Panc1 (cell line): ENCODE measurements at regions not wholly inside any gene's neighbourhood (a gene's known extent, or its start where the extent isn't known, plus 50 kb on each side); places are given as distances from the start of the nearest gene placed in this dataset.

Experiments used
- SIN3A ChIP-seq: IDR thresholded peaks from 2 replicates; pipeline ENCODE4 v1.6.1; 2012; ENCODE audit warnings: low read depth, mild to moderate bottlenecking, low read length, moderate library complexity, borderline replicate concordance; ENCODE audit not compliant: insufficient read depth
- TF ChIP-seq, protein P1 (sequence below): fragments of 450-650 bp; IDR thresholded peaks from 2 replicates; pipeline ENCODE4 v1.5.1; 2017; ENCODE audit warnings: mild to moderate bottlenecking
- TF ChIP-seq, protein P2 (sequence below), 2 experiments: IDR thresholded peaks; 2 replicates each; pipeline ENCODE4 v1.6.1; 2011 to 2012; ENCODE audit warnings: low read depth in 2 of 2, control low read depth in 1 of 2, low read length in 1 of 2, mild to moderate bottlenecking in 1 of 2, moderate library complexity in 1 of 2; ENCODE audit not compliant: insufficient read depth in 1 of 2

DNA sequence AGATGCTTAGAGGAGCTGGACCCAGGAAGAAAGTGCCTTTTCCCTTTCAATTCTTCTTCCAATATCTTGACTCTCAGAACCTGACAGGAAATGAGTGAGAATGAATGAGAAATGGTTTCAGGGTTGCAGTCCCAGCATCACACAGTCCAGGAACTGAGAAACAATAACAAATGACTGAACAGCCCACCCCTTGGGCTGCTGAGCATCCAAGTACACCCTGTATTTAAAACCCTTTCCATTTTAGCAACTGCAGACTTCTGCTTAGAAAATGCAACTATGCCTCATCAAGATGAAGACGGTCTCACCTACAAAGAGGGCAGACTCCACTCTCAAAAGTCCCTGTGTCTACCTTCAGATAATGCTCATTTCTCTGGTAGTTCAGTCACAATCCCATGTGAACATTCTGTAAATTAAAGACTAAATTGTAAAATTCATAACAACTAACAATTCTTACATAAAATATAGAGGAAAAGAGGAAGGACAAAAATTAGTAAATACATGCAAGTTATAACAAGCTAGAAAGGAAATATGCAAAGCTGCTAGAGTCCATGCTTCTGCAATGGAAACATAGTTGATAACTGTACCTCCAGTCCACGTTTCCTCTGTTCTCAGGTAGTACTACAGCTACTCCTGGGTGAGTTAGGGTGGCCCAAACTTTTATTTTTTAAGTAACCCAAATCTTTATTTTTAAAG is 316.5 kb downstream of the ICE1 start:
- TF ChIP-seq, protein P1, sequence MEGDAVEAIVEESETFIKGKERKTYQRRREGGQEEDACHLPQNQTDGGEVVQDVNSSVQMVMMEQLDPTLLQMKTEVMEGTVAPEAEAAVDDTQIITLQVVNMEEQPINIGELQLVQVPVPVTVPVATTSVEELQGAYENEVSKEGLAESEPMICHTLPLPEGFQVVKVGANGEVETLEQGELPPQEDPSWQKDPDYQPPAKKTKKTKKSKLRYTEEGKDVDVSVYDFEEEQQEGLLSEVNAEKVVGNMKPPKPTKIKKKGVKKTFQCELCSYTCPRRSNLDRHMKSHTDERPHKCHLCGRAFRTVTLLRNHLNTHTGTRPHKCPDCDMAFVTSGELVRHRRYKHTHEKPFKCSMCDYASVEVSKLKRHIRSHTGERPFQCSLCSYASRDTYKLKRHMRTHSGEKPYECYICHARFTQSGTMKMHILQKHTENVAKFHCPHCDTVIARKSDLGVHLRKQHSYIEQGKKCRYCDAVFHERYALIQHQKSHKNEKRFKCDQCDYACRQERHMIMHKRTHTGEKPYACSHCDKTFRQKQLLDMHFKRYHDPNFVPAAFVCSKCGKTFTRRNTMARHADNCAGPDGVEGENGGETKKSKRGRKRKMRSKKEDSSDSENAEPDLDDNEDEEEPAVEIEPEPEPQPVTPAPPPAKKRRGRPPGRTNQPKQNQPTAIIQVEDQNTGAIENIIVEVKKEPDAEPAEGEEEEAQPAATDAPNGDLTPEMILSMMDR = no peak
- TF ChIP-seq SIN3A = no peak
- TF ChIP-seq, protein P2, sequence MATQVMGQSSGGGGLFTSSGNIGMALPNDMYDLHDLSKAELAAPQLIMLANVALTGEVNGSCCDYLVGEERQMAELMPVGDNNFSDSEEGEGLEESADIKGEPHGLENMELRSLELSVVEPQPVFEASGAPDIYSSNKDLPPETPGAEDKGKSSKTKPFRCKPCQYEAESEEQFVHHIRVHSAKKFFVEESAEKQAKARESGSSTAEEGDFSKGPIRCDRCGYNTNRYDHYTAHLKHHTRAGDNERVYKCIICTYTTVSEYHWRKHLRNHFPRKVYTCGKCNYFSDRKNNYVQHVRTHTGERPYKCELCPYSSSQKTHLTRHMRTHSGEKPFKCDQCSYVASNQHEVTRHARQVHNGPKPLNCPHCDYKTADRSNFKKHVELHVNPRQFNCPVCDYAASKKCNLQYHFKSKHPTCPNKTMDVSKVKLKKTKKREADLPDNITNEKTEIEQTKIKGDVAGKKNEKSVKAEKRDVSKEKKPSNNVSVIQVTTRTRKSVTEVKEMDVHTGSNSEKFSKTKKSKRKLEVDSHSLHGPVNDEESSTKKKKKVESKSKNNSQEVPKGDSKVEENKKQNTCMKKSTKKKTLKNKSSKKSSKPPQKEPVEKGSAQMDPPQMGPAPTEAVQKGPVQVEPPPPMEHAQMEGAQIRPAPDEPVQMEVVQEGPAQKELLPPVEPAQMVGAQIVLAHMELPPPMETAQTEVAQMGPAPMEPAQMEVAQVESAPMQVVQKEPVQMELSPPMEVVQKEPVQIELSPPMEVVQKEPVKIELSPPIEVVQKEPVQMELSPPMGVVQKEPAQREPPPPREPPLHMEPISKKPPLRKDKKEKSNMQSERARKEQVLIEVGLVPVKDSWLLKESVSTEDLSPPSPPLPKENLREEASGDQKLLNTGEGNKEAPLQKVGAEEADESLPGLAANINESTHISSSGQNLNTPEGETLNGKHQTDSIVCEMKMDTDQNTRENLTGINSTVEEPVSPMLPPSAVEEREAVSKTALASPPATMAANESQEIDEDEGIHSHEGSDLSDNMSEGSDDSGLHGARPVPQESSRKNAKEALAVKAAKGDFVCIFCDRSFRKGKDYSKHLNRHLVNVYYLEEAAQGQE (IDR thresholded peaks at IDR 0.05; ENCODE audit: insufficient read depth in 1 of 2, low read depth in 2 of 2, low read length in 1 of 2) = no peak
